GM12878 (cell line): ENCODE measurements at regions not wholly inside any gene's neighbourhood (a gene's known extent, or its start where the extent isn't known, plus 50 kb on each side); places are given as distances from the start of the nearest gene placed in this dataset.

ENCODE experiments used
- EGR1 ChIP-seq, 2 experiments: IDR thresholded peaks; 1 replicate in 1 of 2; 2 replicates in 1 of 2; pipeline ENCODE4 v1.6.1; 2011 to 2012; ENCODE audit warnings: low read depth in 2 of 2, low read length in 2 of 2, borderline replicate concordance in 1 of 2, mild to moderate bottlenecking in 1 of 2, moderate library complexity in 1 of 2
- JUND ChIP-seq: IDR thresholded peaks from 2 replicates; pipeline ENCODE4 v1.6.1; 2012; ENCODE audit warnings: low read depth, mild to moderate bottlenecking, low read length, improper control_type of control experiment, moderate library complexity
- POLR2A ChIP-seq: IDR thresholded peaks from 2 replicates; pipeline ENCODE4 v1.6.1; 2011; ENCODE audit warnings: low read depth, mild to moderate bottlenecking, low read length
- ZZZ3 ChIP-seq: IDR thresholded peaks from 2 replicates; pipeline ENCODE4 v1.6.1; 2011; ENCODE audit warnings: low read depth; ENCODE audit not compliant: control insufficient read depth, insufficient read length
- TF ChIP-seq, protein P1 (sequence below): IDR thresholded peaks from 2 replicates; pipeline ENCODE4 v1.6.1; 2011; ENCODE audit warnings: low read depth, low read length, improper control_type of control experiment, borderline replicate concordance

DNA sequence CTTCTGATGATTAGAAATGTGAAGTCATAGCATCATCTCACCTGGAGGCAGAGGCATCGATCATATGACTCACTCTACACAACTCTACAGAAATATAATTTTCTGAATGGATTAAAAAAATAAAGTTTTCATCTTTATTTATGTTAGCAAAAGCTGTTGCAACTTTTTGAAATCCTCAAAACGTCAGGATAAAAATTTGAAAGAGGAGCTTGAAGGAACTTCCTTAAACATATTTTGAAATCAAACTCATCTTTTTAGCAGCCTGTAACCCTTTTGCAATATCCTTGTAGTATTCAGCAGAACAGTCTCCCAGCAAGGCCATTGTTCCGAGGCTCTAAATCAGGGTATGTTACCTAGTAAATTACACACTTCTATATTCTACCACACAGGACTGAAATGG lies 985.4 kb downstream of the PLOD2 start:
- no peak for TF ChIP-seq JUND
- TF ChIP-seq ZZZ3: no peak
- TF ChIP-seq EGR1 (IDR thresholded peaks at IDR 0.05; ENCODE audit: borderline replicate concordance in 1 of 2, low read depth in 2 of 2, low read length in 2 of 2): no peak
- TF ChIP-seq, protein P1, sequence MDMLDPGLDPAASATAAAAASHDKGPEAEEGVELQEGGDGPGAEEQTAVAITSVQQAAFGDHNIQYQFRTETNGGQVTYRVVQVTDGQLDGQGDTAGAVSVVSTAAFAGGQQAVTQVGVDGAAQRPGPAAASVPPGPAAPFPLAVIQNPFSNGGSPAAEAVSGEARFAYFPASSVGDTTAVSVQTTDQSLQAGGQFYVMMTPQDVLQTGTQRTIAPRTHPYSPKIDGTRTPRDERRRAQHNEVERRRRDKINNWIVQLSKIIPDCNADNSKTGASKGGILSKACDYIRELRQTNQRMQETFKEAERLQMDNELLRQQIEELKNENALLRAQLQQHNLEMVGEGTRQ: no peak
- TF ChIP-seq POLR2A: no peak
